ENCODE measurements at regions not wholly inside any gene's neighbourhood (a gene's known extent, or its start where the extent isn't known, plus 50 kb on each side); places are given as distances from the start of the nearest gene placed in this dataset.
"Not testable (repeated sequence)": the region's sequence is repeated elsewhere in the genome, so short reads cannot be mapped to it uniquely, and the experiment has no call there.

DNA sequence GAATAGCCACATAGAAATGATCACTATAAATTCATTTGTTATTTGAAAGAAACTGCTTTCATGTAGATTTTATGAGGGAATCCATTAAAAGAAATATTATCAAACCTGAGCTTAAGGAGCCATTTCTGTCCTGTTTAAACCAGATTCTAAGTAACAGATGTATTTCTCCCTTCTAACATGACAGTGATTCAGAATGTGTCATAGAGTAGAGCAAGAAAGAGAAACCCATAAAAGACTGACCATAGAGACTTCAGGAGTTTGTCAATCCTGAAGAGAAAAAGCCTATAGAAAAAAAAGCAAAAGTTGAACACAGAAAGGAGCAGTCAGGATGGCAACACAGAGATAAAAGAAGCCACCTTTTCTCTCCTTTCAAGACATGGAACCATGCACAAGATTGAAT lies 390.6 kb downstream of the PRIM2 start:
- not testable (repeated sequence) for H3K36me3 ChIP-seq (ENCODE audit: insufficient read depth, low read length); H3K27me3 ChIP-seq (ENCODE audit: insufficient read depth, low read length); H3K4me1 ChIP-seq (ENCODE audit: insufficient read depth, low read length); H3K9me3 ChIP-seq (ENCODE audit: low read length); H3K4me3 ChIP-seq (ENCODE audit: low read length); H2AFZ ChIP-seq (ENCODE audit: low read depth, low read length)

- not testable (repeated sequence) for H3K27me3 ChIP-seq (ENCODE audit: insufficient read depth, low read length); H3K4me3 ChIP-seq (ENCODE audit: low read length); H3K9me3 ChIP-seq (ENCODE audit: low read length); H3K36me3 ChIP-seq (ENCODE audit: insufficient read depth, low read length); H3K4me1 ChIP-seq (ENCODE audit: insufficient read depth, low read length); H2AFZ ChIP-seq (ENCODE audit: low read depth, low read length)
These were observed 405.1 kb downstream of the PRIM2 start for GRCh38 chr6:57722546-57722945.

DNA sequence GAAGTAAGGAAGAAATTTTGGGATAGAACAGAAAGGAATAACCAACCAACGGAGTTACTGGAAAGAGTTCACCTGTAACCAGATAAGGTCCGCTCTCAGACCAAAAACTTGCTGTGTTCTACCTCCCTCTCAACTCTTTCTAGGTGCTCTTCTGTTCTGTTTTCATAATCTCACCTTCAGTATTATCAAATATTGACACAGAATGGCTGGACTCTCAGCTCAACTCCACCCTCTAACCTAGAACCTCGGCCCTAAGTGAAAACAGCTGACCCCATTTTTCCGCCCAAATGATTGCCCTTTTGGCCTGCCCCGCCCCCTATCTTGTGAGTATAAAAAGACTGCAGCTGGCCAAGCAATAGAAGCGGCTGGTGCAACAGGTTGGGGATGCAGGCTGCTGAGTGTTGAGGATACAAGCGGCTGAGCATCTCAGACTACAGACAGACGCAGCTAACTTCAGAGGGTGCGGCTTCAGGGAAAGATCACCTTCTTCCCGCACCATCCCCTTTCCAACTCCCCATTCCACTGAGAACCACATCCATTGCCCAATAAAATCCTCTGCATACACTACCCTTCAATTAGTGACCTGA lies 406.5 kb downstream of the PRIM2 start:
- H3K4me1 ChIP-seq (ENCODE audit: insufficient read depth, low read length); H2AFZ ChIP-seq (ENCODE audit: low read depth, low read length); H3K4me3 ChIP-seq (ENCODE audit: low read length); H3K9me3 ChIP-seq (ENCODE audit: low read length); H3K36me3 ChIP-seq (ENCODE audit: insufficient read depth, low read length); H3K27me3 ChIP-seq (ENCODE audit: insufficient read depth, low read length): not testable (repeated sequence)

GRCh38 chr6:57729407-57729806 lies 412.0 kb downstream of the PRIM2 start:
- H3K27me3 ChIP-seq (ENCODE audit: insufficient read depth, low read length); H3K36me3 ChIP-seq (ENCODE audit: insufficient read depth, low read length); H3K4me1 ChIP-seq (ENCODE audit: insufficient read depth, low read length); H3K9me3 ChIP-seq (ENCODE audit: low read length); H2AFZ ChIP-seq (ENCODE audit: low read depth, low read length); H3K4me3 ChIP-seq (ENCODE audit: low read length): not testable (repeated sequence)

- not testable (repeated sequence) for H3K9me3 ChIP-seq (ENCODE audit: low read length); H3K27me3 ChIP-seq (ENCODE audit: insufficient read depth, low read length); H3K4me1 ChIP-seq (ENCODE audit: insufficient read depth, low read length); H3K4me3 ChIP-seq (ENCODE audit: low read length); H3K36me3 ChIP-seq (ENCODE audit: insufficient read depth, low read length); H2AFZ ChIP-seq (ENCODE audit: low read depth, low read length)
These were observed 413.3 kb downstream of the PRIM2 start for GRCh38 chr6:57730726-57731125.

DNA sequence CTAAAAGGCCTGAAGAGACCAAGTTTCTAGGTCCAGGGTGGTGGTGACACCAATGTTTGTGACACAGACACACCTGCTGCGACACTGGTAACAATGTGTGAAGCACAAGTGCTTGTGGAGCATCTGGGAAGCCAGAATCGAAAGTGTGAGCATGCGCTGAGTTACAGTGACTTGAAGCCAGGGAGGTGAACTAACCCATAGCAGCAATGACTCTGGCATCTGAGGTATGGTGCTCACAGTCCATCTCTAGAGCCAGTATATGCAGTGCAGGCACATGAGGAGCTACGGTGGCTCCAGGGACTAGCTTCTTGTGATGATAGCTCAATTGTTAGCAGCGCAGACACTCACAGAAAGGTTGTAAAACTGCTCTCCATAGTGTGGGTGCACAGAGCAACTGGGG lies 430.3 kb downstream of the PRIM2 start:
- H3K27me3 ChIP-seq (ENCODE audit: insufficient read depth, low read length); H3K4me1 ChIP-seq (ENCODE audit: insufficient read depth, low read length); H3K4me3 ChIP-seq (ENCODE audit: low read length); H3K9me3 ChIP-seq (ENCODE audit: low read length); H3K36me3 ChIP-seq (ENCODE audit: insufficient read depth, low read length); H2AFZ ChIP-seq (ENCODE audit: low read depth, low read length): not testable (repeated sequence)

DNA sequence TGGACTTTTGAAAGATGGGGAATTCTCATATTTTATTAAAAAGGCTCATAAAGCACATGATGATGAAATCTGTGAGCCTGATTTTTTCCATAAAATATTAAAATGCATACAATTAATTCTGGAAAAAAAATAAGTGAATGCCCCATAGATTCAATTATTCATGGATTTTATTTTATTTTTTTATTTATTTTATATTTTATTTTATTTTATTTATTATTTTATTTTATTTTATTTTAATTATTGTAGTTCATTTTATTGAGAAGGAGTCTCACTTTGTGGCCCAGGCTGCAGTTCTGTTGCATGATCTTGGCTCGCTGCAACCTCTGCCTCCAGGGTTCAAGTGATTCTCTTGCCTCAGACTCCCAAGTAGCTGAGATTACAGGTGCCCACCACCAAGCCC lies 442.4 kb downstream of the PRIM2 start:
- H3K4me3 ChIP-seq (ENCODE audit: low read length); H3K9me3 ChIP-seq (ENCODE audit: low read length); H3K4me1 ChIP-seq (ENCODE audit: insufficient read depth, low read length); H2AFZ ChIP-seq (ENCODE audit: low read depth, low read length); H3K36me3 ChIP-seq (ENCODE audit: insufficient read depth, low read length); H3K27me3 ChIP-seq (ENCODE audit: insufficient read depth, low read length): not testable (repeated sequence)

- H3K4me1 ChIP-seq (ENCODE audit: insufficient read depth, low read length); H3K27me3 ChIP-seq (ENCODE audit: insufficient read depth, low read length); H3K9me3 ChIP-seq (ENCODE audit: low read length); H2AFZ ChIP-seq (ENCODE audit: low read depth, low read length); H3K4me3 ChIP-seq (ENCODE audit: low read length); H3K36me3 ChIP-seq (ENCODE audit: insufficient read depth, low read length): not testable (repeated sequence)
These were observed 475.4 kb downstream of the PRIM2 start for GRCh38 chr6:57792720-57793397.

GRCh38 chr6:57793398-57793762 lies 475.9 kb downstream of the PRIM2 start:
- not testable (repeated sequence) for H3K9me3 ChIP-seq (ENCODE audit: low read length); H3K4me3 ChIP-seq (ENCODE audit: low read length); H3K27me3 ChIP-seq (ENCODE audit: insufficient read depth, low read length); H2AFZ ChIP-seq (ENCODE audit: low read depth, low read length); H3K36me3 ChIP-seq (ENCODE audit: insufficient read depth, low read length); H3K4me1 ChIP-seq (ENCODE audit: insufficient read depth, low read length)

DNA sequence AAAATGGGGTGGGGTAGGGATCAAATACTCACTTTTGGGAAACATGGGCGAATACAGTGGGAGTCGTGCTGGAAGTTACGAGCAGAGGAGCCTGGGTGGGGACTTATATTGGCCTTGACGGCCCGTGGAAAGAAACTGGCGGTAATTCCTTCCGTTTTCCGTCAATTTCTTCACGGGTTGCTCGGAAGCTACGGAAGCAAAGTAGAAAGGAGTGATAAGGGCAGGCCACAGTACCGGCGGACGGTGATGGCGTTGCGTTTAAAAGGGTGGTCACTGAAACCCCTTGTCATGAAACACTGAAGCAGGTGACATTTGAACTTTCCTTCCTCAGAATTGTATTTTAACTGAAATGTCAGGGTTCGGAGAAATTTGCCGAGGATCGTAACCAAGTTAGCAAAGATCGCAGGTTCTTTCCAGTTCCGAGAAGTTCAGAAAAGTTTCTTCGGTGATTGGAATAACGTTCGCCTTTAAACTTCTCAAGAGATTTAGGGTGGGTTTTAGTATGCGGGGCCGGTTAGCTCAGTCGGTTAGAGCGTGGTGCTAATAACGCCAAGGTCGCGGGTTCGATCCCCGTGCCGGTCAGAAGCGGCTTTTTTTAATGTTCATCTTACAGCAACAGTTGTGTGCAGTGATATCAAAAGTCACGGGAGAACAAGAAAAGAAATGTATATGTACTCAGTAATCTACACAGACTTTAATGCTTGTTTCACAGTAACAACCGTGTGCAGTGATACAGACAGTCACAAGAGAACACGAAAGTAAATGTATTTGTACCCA lies 482.5 kb downstream of the PRIM2 start:
- not testable (repeated sequence) for H3K36me3 ChIP-seq (ENCODE audit: insufficient read depth, low read length); H3K9me3 ChIP-seq (ENCODE audit: low read length); H3K27me3 ChIP-seq (ENCODE audit: insufficient read depth, low read length); H3K4me1 ChIP-seq (ENCODE audit: insufficient read depth, low read length); H2AFZ ChIP-seq (ENCODE audit: low read depth, low read length)
- H3K4me3 ChIP-seq (ENCODE audit: low read length) = peak overlapping the region; percentile 46

DNA sequence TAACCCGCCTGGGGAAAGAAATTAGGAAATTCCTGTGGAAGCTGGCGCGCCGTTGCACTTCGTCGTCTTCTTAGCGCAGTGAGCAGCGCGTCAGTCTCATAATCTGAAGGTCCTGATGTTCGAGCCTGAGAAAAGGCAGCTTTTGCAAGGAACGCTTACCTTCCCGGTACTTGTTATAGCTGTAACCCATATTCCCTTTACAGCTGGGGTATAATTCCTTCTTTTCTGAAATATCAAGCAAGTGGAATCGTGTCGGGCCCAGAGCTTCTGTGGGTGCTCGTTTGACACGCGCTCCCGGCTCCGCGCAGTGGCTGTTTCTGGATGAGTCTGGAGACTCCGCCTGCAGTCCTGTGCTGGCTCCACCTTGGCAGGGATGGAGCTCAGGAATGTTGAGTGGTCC lies 491.2 kb downstream of the PRIM2 start:
- not testable (repeated sequence) for H2AFZ ChIP-seq (ENCODE audit: low read depth, low read length); H3K4me1 ChIP-seq (ENCODE audit: insufficient read depth, low read length); H3K9me3 ChIP-seq (ENCODE audit: low read length); H3K27me3 ChIP-seq (ENCODE audit: insufficient read depth, low read length); H3K4me3 ChIP-seq (ENCODE audit: low read length); H3K36me3 ChIP-seq (ENCODE audit: insufficient read depth, low read length)

GRCh38 chr6:57809454-57809853 lies 492.0 kb downstream of the PRIM2 start:
- H3K36me3 ChIP-seq (ENCODE audit: insufficient read depth, low read length); H3K4me3 ChIP-seq (ENCODE audit: low read length); H3K4me1 ChIP-seq (ENCODE audit: insufficient read depth, low read length); H2AFZ ChIP-seq (ENCODE audit: low read depth, low read length); H3K9me3 ChIP-seq (ENCODE audit: low read length); H3K27me3 ChIP-seq (ENCODE audit: insufficient read depth, low read length): not testable (repeated sequence)

DNA sequence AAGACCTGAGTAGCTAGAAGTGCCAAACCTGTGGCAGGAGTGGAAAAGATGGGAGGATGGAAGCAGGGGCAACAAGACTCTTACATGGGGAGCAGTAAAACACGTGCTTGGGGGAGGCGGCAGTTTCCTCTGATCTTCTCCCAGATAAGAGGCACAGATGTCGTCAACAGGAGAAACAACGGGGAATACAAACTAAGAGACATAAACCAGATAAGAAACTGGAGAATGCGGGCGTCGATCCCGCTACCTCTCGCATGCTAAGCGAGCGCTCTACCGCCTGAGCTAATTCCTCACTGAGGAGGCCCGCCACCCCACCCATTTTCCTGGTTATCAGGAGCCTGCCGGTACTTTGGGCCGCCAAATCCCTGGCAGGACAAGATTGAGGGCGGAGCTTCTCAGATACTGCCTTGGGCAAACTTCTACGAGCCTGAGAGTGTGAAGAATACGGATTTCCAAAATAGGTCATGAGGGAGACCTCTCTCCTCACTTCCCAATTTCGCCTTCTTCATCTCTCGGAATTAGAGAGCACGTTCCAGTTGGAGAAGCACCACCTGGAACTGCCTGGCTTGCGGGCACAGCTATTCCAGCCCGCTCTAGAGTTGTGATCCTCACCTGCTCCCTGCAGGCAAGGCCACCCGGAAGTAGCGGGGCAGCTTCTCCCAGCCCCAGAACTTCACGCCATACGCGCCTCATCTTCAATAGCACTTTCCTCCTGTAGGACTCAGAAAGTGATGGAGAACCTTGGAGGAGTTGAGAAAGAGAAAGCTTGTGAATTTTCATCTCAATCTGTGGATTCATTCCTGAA lies 496.0 kb downstream of the PRIM2 start:
- not testable (repeated sequence) for H3K4me3 ChIP-seq (ENCODE audit: low read length); H3K4me1 ChIP-seq (ENCODE audit: insufficient read depth, low read length); H3K9me3 ChIP-seq (ENCODE audit: low read length); H2AFZ ChIP-seq (ENCODE audit: low read depth, low read length); H3K27me3 ChIP-seq (ENCODE audit: insufficient read depth, low read length); H3K36me3 ChIP-seq (ENCODE audit: insufficient read depth, low read length)

Measured in neuron (in vitro differentiated cells).